PC-9 (cell line): ENCODE measurements at regions not wholly inside any gene's neighbourhood (a gene's known extent, or its start where the extent isn't known, plus 50 kb on each side); places are given as distances from the start of the nearest gene placed in this dataset.

Experiments used
- BruUV-seq: library from RNA; stranded (reverse); fragments of 400-500 nt; replicated peaks from 2 replicates; lab custom pipeline; 2021; lab: Mats Ljungman, UMichigan
- CTCF ChIA-PET: fragments of 300-600 bp; sonication (Branson Sonifier 250); formaldehyde crosslinking; loops from one replicate; lab custom pipeline; 2022; ENCODE audit warnings: antibody characterized with exemption; lab: Charles Lee
- POLR2A ChIA-PET: fragments of 300-600 bp; sonication (Branson Sonifier 250); formaldehyde crosslinking; loops from one replicate; lab custom pipeline; 2022; ENCODE audit warnings: antibody characterized with exemption; ENCODE audit not compliant: unreplicated experiment; lab: Charles Lee
- DNase-seq, 2 experiments: peaks; one replicate each; pipeline versions ENCODE4 v3.0.0 to v3.0.0-alpha.2; 2015 to 2022; ENCODE audit warnings: mixed read lengths in 1 of 2
- H2AFZ ChIP-seq: fragments of 200-600 bp; sonication (generic); 2 replicates; pipeline ENCODE4 v1.8.1; 2017; ENCODE audit warnings: antibody characterized with exemption
- H3F3A ChIP-seq: fragments of 200-600 bp; sonication (generic); 2 replicates; pipeline ENCODE4 v1.8.1; 2017; ENCODE audit warnings: antibody characterized with exemption, mild to moderate bottlenecking, low read depth; ENCODE audit not compliant: insufficient read depth
- H3K27ac ChIP-seq: fragments of 200-600 bp; sonication (generic); 2 replicates; pipeline ENCODE4 v1.6.1; 2016; ENCODE audit warnings: mixed run types
- H3K27me3 ChIP-seq: fragments of 200-600 bp; sonication (generic); 2 replicates; pipeline ENCODE4 v1.6.1; 2016; ENCODE audit warnings: low read depth, mixed run types; ENCODE audit not compliant: insufficient read depth
- H3K36me3 ChIP-seq: fragments of 200-600 bp; sonication (generic); 2 replicates; pipeline ENCODE4 v1.6.1; 2016; ENCODE audit warnings: low read depth, mixed run types
- H3K4me1 ChIP-seq: fragments of 200-600 bp; sonication (generic); replicated peaks from 2 replicates; pipeline ENCODE4 v1.6.1; 2016; ENCODE audit warnings: mixed run types; ENCODE audit not compliant: insufficient read depth
- H3K4me2 ChIP-seq: fragments of 200-600 bp; sonication (generic); 2 replicates; pipeline ENCODE4 v1.6.1; 2017; ENCODE audit warnings: mixed run types
- H3K4me3 ChIP-seq: fragments of 200-600 bp; sonication (generic); 2 replicates; pipeline ENCODE4 v1.6.1; 2016; ENCODE audit warnings: mixed run types
- H3K79me2 ChIP-seq: fragments of 200-600 bp; sonication (generic); 2 replicates; pipeline ENCODE4 v1.6.1; 2017; ENCODE audit warnings: low read depth, mixed run types
- H3K9me2 ChIP-seq: fragments of 200-600 bp; sonication (generic); 2 replicates; pipeline ENCODE4 v1.8.1; 2017; ENCODE audit warnings: mild to moderate bottlenecking; ENCODE audit not compliant: insufficient read depth
- H3K9me3 ChIP-seq: fragments of 200-600 bp; sonication (generic); 2 replicates; pipeline ENCODE4 v1.8.1; 2016; ENCODE audit warnings: low read depth; ENCODE audit not compliant: insufficient read depth
- H4K20me1 ChIP-seq: fragments of 200-600 bp; sonication (generic); 2 replicates; pipeline ENCODE4 v1.8.1; 2017; ENCODE audit not compliant: insufficient read depth
- EZH2 ChIP-seq: fragments of 200-600 bp; sonication (generic); IDR thresholded peaks from 2 replicates; pipeline ENCODE4 v1.8.0; 2017; ENCODE audit warnings: antibody characterized with exemption, low read depth
- intact Hi-C: fragments of 100-400 bp; cut with micrococcal nuclease; formaldehyde crosslinking; loops from one replicate; pipeline ENCODE4 v1.10.0; 2022; ENCODE audit not compliant: unreplicated experiment
- TF ChIP-seq, protein P1 (sequence below): fragments of 200-600 bp; sonication (generic); conservative IDR thresholded peaks from 2 replicates; pipeline ENCODE4 v1.6.1; 2017; ENCODE audit warnings: mixed run types, antibody characterized with exemption, mild to moderate bottlenecking, moderate library complexity

DNA sequence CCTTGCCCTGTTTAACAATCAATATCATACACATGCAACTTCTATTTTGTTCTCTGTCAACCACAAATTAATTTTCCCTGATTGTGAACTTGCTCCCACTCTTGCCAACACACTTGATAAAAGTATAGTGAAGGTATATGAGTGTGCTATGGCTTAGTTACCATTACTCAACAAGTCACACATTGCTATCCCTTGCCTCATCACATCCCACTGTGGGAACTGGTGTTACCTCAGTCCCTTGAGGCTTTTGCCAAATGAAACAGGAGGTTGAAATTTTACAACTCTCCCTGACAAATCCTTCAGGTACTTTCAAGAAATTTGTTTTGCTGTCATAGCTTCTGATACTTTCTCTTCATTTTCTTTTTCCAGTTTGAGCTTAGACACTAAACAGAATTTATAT, 472.5 kb upstream of the SEMA3D start:
- Histone ChIP-seq H3K9me3 (no peaks in the 10 kb centered on the region), H3K27me3 (no peaks in the 10 kb centered on the region), H3K4me1 (no peaks in the 10 kb centered on the region), H3K9me2 (no peaks in the 10 kb centered on the region; the same call in 1 of the 2 replicates), H3K4me2 (no peak overlapping the region), H3K79me2 (no peaks in the 10 kb centered on the region), H3K4me3 (no peak overlapping the region), H2AFZ (0 out of 2 replicates have a peak overlapping the region, but pooled peaks have one; percentile 8), H3F3A (no peaks in the 10 kb centered on the region), H4K20me1 (no peaks in the 10 kb centered on the region), H3K27ac (no peak overlapping the region), H3K36me3 (no peaks in the 10 kb centered on the region)
- CTCF ChIA-PET, result no interaction called here
- POLR2A ChIA-PET, result interaction anchor here (0.6 kb wide), 1 partner anchor 1656 kb away, joined by 8 read pairs; no protein-coding TSS in a partner anchor
- no TSS peak for BruUV-seq
- TF ChIP-seq, protein P1, sequence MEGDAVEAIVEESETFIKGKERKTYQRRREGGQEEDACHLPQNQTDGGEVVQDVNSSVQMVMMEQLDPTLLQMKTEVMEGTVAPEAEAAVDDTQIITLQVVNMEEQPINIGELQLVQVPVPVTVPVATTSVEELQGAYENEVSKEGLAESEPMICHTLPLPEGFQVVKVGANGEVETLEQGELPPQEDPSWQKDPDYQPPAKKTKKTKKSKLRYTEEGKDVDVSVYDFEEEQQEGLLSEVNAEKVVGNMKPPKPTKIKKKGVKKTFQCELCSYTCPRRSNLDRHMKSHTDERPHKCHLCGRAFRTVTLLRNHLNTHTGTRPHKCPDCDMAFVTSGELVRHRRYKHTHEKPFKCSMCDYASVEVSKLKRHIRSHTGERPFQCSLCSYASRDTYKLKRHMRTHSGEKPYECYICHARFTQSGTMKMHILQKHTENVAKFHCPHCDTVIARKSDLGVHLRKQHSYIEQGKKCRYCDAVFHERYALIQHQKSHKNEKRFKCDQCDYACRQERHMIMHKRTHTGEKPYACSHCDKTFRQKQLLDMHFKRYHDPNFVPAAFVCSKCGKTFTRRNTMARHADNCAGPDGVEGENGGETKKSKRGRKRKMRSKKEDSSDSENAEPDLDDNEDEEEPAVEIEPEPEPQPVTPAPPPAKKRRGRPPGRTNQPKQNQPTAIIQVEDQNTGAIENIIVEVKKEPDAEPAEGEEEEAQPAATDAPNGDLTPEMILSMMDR, result no peak
- no peak for TF ChIP-seq EZH2
- DNase-seq, result no peak
- intact Hi-C loops, result no loop called here

DNA sequence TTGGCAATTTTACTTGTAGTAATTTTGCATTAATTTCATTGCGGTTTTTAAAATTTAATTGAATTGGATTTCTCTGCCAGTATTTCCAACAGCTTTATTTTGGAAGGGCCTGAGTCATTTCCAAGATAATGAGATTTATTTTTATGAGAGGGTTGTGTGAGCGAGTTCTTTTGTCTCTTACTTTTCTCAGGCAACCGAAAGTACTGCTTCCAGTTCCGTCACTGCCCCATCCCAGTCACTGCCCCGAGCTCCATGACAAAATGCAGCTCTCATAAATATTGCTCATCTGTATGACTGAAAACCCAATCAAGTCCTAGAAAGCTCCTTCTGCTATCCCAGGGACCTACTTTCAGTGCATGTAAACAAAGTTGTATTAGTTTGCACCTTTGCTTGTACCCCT, 468.4 kb upstream of the SEMA3D start:
- ChIA-PET POLR2A (no interaction called here), CTCF (no interaction called here)
- no peak overlapping the region for H2AFZ ChIP-seq

DNA sequence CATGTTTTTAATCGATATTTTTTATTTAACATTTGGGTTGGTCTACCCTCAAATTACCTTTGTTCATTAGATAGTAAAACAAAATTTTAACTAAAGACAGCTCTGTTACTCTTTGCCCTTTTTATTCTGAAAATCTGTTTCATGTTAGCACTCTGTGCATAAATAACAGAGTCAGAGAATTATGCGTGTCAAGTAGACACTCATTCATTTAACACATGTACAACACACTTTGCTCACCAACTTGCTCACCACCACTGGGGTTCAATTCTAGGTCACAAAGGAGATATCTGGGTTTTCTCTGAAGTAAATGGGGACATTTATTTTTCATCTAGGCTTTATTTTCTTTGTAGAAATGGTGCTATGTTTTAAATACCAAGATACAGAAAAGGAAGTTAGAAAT, 457.4 kb upstream of the SEMA3D start:
- Histone ChIP-seq H3K27ac (no peak overlapping the region), H3K4me2 (no peak overlapping the region), H3K27me3 (no peaks in the 10 kb centered on the region), H3K9me2 (no peaks in the 10 kb centered on the region), H3K4me1 (no peaks in the 10 kb centered on the region), H3K36me3 (no peaks in the 10 kb centered on the region), H2AFZ (no peak overlapping the region), H3K9me3 (no peaks in the 10 kb centered on the region), H3K4me3 (no peak overlapping the region), H3F3A (no peaks in the 10 kb centered on the region), H4K20me1 (no peaks in the 10 kb centered on the region), H3K79me2 (no peaks in the 10 kb centered on the region)
- no TSS peak for BruUV-seq
- ChIA-PET CTCF (no interaction called here), POLR2A (no interaction called here)
- no peak for DNase-seq
- intact Hi-C loops, result no loop called here
- TF ChIP-seq, protein P1, result no peak
- TF ChIP-seq EZH2, result no peak

More for the DNA sequence above, 468.4 kb upstream of the SEMA3D start:
- DNase-seq, result no peak
- no peaks in the 10 kb centered on the region for H3K36me3 ChIP-seq
- H3K27ac ChIP-seq, result no peak overlapping the region
- H3K4me2 ChIP-seq, result no peak overlapping the region
- BruUV-seq, result no TSS peak
- no peak overlapping the region for H3K4me3 ChIP-seq
- intact Hi-C loops, result no loop called here
- H3F3A ChIP-seq, result no peaks in the 10 kb centered on the region
- H3K9me2 ChIP-seq, result no peaks in the 10 kb centered on the region; the same call in 1 of the 2 replicates
- no peaks in the 10 kb centered on the region for H4K20me1 ChIP-seq
- H3K4me1 ChIP-seq, result no peaks in the 10 kb centered on the region
- TF ChIP-seq, protein P1, result no peak
- H3K79me2 ChIP-seq, result no peaks in the 10 kb centered on the region
- no peaks in the 10 kb centered on the region for H3K9me3 ChIP-seq
- no peaks in the 10 kb centered on the region for H3K27me3 ChIP-seq
